DOHH2 (cell line): ENCODE measurements at regions not wholly inside any gene's neighbourhood (a gene's known extent, or its start where the extent isn't known, plus 50 kb on each side); places are given as distances from the start of the nearest gene placed in this dataset.

Source experiments
- H3F3A ChIP-seq: fragments of 200-600 bp; sonication (generic), shearing (Covaris generic); 2 replicates; pipeline ENCODE4 v1.6.0; 2016; ENCODE audit warnings: antibody characterized with exemption, mild to moderate bottlenecking; ENCODE audit not compliant: control insufficient read depth, insufficient read depth
- H3K27ac ChIP-seq: fragments of 200-600 bp; sonication (generic); 2 replicates; pipeline ENCODE4 v1.5.1; 2014; ENCODE audit warnings: low read depth, mild to moderate bottlenecking, low read length, moderate library complexity
- H3K27me3 ChIP-seq: fragments of 200-600 bp; sonication (generic); 2 replicates; pipeline ENCODE4 v1.6.1; 2014; ENCODE audit warnings: mild to moderate bottlenecking, low read length, mixed read lengths; ENCODE audit not compliant: control insufficient read depth
- H3K36me3 ChIP-seq: fragments of 200-600 bp; sonication (generic); 2 replicates; pipeline ENCODE4 v1.6.1; 2014; ENCODE audit warnings: mild to moderate bottlenecking, low read length, moderate library complexity, mixed read lengths; ENCODE audit not compliant: control insufficient read depth
- H3K4me1 ChIP-seq: fragments of 200-600 bp; sonication (generic); 2 replicates; pipeline ENCODE4 v1.6.1; 2014; ENCODE audit warnings: mild to moderate bottlenecking, low read length, mixed read lengths; ENCODE audit not compliant: control insufficient read depth
- H3K4me2 ChIP-seq: fragments of 200-600 bp; sonication (generic); 2 replicates; pipeline ENCODE4 v1.6.0; 2014; ENCODE audit warnings: mild to moderate bottlenecking, low read length, moderate library complexity
- H3K4me3 ChIP-seq: fragments of 200-600 bp; sonication (generic); 2 replicates; pipeline ENCODE4 v1.5.1; 2014; ENCODE audit warnings: mild to moderate bottlenecking, low read length, mixed read lengths
- H3K79me2 ChIP-seq: fragments of 200-600 bp; sonication (generic); 2 replicates; pipeline ENCODE4 v1.6.1; 2014; ENCODE audit warnings: mild to moderate bottlenecking, low read length, mixed read lengths; ENCODE audit not compliant: control insufficient read depth
- H3K9me2 ChIP-seq: fragments of 200-600 bp; sonication (generic); replicated peaks from 2 replicates; pipeline ENCODE4 v1.6.1; 2014; ENCODE audit warnings: mild to moderate bottlenecking, low read length, mixed read lengths; ENCODE audit not compliant: control insufficient read depth
- H3K9me3 ChIP-seq: fragments of 200-600 bp; sonication (generic); 2 replicates; pipeline ENCODE4 v1.6.1; 2014; ENCODE audit warnings: antibody characterized with exemption, low read length, mixed read lengths; ENCODE audit not compliant: control insufficient read depth, insufficient read depth
- H4K20me1 ChIP-seq: fragments of 200-600 bp; sonication (generic); 2 replicates; pipeline ENCODE4 v1.6.0; 2014; ENCODE audit warnings: low read depth, mild to moderate bottlenecking, antibody characterized with exemption, low read length, moderate library complexity; ENCODE audit not compliant: control insufficient read depth, insufficient read depth
- EZH2phosphoT487 ChIP-seq: fragments of 200-600 bp; sonication (generic); IDR thresholded peaks from 2 replicates; pipeline ENCODE4 v1.6.1; 2017; ENCODE audit warnings: borderline replicate concordance, mild to moderate bottlenecking, antibody characterized with exemption, low read length, moderate library complexity, mixed read lengths
- TF ChIP-seq, protein P1 (sequence below): fragments of 200-600 bp; sonication (generic); IDR thresholded peaks from one replicate; pipeline ENCODE4 v1.5.1; 2014; ENCODE audit warnings: antibody characterized with exemption, mild to moderate bottlenecking, low read depth, low read length; ENCODE audit not compliant: poor library complexity, severe bottlenecking

GRCh38 chr1:58403894-58404293, 142.6 kb downstream of the OMA1 start:
- no peak overlapping the region for H3K27ac ChIP-seq
- H3K4me2 ChIP-seq = no peak overlapping the region
- TF ChIP-seq, protein P1, sequence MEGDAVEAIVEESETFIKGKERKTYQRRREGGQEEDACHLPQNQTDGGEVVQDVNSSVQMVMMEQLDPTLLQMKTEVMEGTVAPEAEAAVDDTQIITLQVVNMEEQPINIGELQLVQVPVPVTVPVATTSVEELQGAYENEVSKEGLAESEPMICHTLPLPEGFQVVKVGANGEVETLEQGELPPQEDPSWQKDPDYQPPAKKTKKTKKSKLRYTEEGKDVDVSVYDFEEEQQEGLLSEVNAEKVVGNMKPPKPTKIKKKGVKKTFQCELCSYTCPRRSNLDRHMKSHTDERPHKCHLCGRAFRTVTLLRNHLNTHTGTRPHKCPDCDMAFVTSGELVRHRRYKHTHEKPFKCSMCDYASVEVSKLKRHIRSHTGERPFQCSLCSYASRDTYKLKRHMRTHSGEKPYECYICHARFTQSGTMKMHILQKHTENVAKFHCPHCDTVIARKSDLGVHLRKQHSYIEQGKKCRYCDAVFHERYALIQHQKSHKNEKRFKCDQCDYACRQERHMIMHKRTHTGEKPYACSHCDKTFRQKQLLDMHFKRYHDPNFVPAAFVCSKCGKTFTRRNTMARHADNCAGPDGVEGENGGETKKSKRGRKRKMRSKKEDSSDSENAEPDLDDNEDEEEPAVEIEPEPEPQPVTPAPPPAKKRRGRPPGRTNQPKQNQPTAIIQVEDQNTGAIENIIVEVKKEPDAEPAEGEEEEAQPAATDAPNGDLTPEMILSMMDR = no peak
- no peak for TF ChIP-seq EZH2phosphoT487
- peaks cover 13% of the 10 kb centered on the region for H3K4me1 ChIP-seq
- H3K79me2 ChIP-seq = no peaks in the 10 kb centered on the region
- H3K9me2 ChIP-seq = no peaks in the 10 kb centered on the region
- H3K27me3 ChIP-seq = no peaks in the 10 kb centered on the region; the same call in 1 of the 2 replicates
- no peak overlapping the region for H3K4me3 ChIP-seq
- H3K36me3 ChIP-seq = no peaks in the 10 kb centered on the region
- no peaks in the 10 kb centered on the region for H3F3A ChIP-seq
- H3K9me3 ChIP-seq = no peaks in the 10 kb centered on the region
- H4K20me1 ChIP-seq = no peaks in the 10 kb centered on the region

GRCh38 chr1:58402444-58402843, 144.1 kb downstream of the OMA1 start:
- H3K9me3 ChIP-seq = no peaks in the 10 kb centered on the region

DNA sequence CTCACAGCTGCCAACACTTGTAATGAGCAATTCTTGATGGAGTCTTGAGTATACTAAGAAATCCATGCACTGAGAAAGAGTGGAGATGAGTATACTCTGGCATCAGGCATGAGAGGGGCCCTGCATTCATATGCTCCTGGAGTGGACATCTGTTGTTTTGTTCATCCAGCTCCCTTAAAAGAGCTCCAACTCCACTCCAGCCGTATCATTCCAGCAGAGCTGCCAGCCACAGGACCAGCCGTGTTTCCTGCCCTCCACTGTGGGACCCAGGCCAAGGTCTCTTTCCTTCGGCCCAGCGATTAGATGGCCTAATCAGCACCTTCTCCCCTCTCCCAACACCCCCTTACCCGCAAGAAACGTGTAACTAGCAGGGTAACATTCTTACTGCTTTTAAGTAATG, 144.5 kb downstream of the OMA1 start:
- H3K9me2 ChIP-seq = no peaks in the 10 kb centered on the region
- no peaks in the 10 kb centered on the region for H3K9me3 ChIP-seq
- no peaks in the 10 kb centered on the region for H3F3A ChIP-seq
- no peaks in the 10 kb centered on the region for H3K27me3 ChIP-seq
- no peak overlapping the region for H3K4me3 ChIP-seq
- H3K27ac ChIP-seq = no peak overlapping the region
- no peak for TF ChIP-seq EZH2phosphoT487
- TF ChIP-seq, protein P1 = no peak
- H3K4me1 ChIP-seq = peaks cover 20% of the 10 kb centered on the region
- H3K4me2 ChIP-seq = no peak overlapping the region
- H3K36me3 ChIP-seq = no peaks in the 10 kb centered on the region
- no peaks in the 10 kb centered on the region for H4K20me1 ChIP-seq
- H3K79me2 ChIP-seq = no peaks in the 10 kb centered on the region

More at GRCh38 chr1:58402444-58402843, 144.1 kb downstream of the OMA1 start:
- no peaks in the 10 kb centered on the region for H3K9me2 ChIP-seq
- no peaks in the 10 kb centered on the region for H3K79me2 ChIP-seq
- no peaks in the 10 kb centered on the region for H3K27me3 ChIP-seq
- no peaks in the 10 kb centered on the region for H3K36me3 ChIP-seq
- H3K4me1 ChIP-seq = peaks cover 20% of the 10 kb centered on the region
- no peak overlapping the region for H3K4me3 ChIP-seq
- TF ChIP-seq, protein P1 = no peak
- TF ChIP-seq EZH2phosphoT487 = no peak
- no peak overlapping the region for H3K4me2 ChIP-seq
- H3F3A ChIP-seq = no peaks in the 10 kb centered on the region
- no peaks in the 10 kb centered on the region for H4K20me1 ChIP-seq
- H3K27ac ChIP-seq = no peak overlapping the region
